Epithelial cell of proximal tubule (primary cell): ENCODE measurements at regions not wholly inside any gene's neighbourhood (a gene's known extent, or its start where the extent isn't known, plus 50 kb on each side); places are given as distances from the start of the nearest gene placed in this dataset.

Source experiments
- DNase-seq: peaks from one replicate; pipeline ENCODE4 v3.0.0-alpha.2; 2011; ENCODE audit warnings: low read depth
- H3K4me3 ChIP-seq: 2 replicates; pipeline ENCODE4 v1.5.1; 2011; ENCODE audit warnings: low read depth, mild to moderate bottlenecking, low read length
- CTCF ChIP-seq: conservative IDR thresholded peaks from 2 replicates; pipeline ENCODE4 v1.5.1; 2012; ENCODE audit warnings: low read depth, mild to moderate bottlenecking, low read length

GRCh38 chr10:43971306-43971705 is 322.6 kb upstream of the ZNF32 start:
- no peak for DNase-seq
- H3K4me3 ChIP-seq = no peak overlapping the region
- no peak for TF ChIP-seq CTCF

GRCh38 chr10:43970717-43971116 is 322.0 kb upstream of the ZNF32 start:
- no peak overlapping the region for H3K4me3 ChIP-seq
- TF ChIP-seq CTCF = no peak
- no peak for DNase-seq

GRCh38 chr10:43970018-43970698 is 321.5 kb upstream of the ZNF32 start:
- no peak for DNase-seq
- H3K4me3 ChIP-seq = no peak overlapping the region
- TF ChIP-seq CTCF = no peak

GRCh38 chr10:43969506-43969905 is 320.8 kb upstream of the ZNF32 start:
- DNase-seq = no peak
- no peak for TF ChIP-seq CTCF
- H3K4me3 ChIP-seq = no peak overlapping the region

- H3K4me3 ChIP-seq = no peak overlapping the region
- no peak for DNase-seq
These were observed 320.3 kb upstream of the ZNF32 start for GRCh38 chr10:43968961-43969360.

GRCh38 chr10:43968076-43968475 is 319.4 kb upstream of the ZNF32 start:
- no peak for TF ChIP-seq CTCF
- H3K4me3 ChIP-seq = no peak overlapping the region
- no peak for DNase-seq

More at GRCh38 chr10:43968961-43969360, 320.3 kb upstream of the ZNF32 start:
- no peak for TF ChIP-seq CTCF

- no peak for DNase-seq
- no peak overlapping the region for H3K4me3 ChIP-seq
- TF ChIP-seq CTCF = no peak
These were observed 317.9 kb upstream of the ZNF32 start for GRCh38 chr10:43966571-43966965.
